Trophoblast cell (in vitro differentiated cells and primary cell): ENCODE measurements at regions not wholly inside any gene's neighbourhood (a gene's known extent, or its start where the extent isn't known, plus 50 kb on each side); places are given as distances from the start of the nearest gene placed in this dataset.

Experiments used
- DNase-seq, 2 donors: peaks; one replicate each; pipeline ENCODE4 v3.0.0-alpha.2; 2016
- H2AFZ ChIP-seq: 2 replicates; pipeline ENCODE4 v1.6.1; 2013; ENCODE audit warnings: low read length, moderate library complexity, mild to moderate bottlenecking; ENCODE audit not compliant: insufficient read depth, poor library complexity
- H2AK5ac ChIP-seq: 2 replicates; pipeline ENCODE4 v1.6.1; 2013; ENCODE audit warnings: mild to moderate bottlenecking, low read length
- H2BK120ac ChIP-seq: 2 replicates; pipeline ENCODE4 v1.6.1; 2013; ENCODE audit warnings: low read length, mild to moderate bottlenecking, moderate library complexity; ENCODE audit not compliant: insufficient read depth, poor library complexity
- H2BK12ac ChIP-seq: 2 replicates; pipeline ENCODE4 v1.6.1; 2013; ENCODE audit warnings: mild to moderate bottlenecking, low read length, moderate library complexity
- H2BK5ac ChIP-seq: 2 replicates; pipeline ENCODE4 v1.6.1; 2013; ENCODE audit warnings: low read length, low read depth, moderate library complexity, mild to moderate bottlenecking; ENCODE audit not compliant: poor library complexity
- H3K14ac ChIP-seq: 2 replicates; pipeline ENCODE4 v1.6.1; 2013; ENCODE audit warnings: mild to moderate bottlenecking, low read length
- H3K18ac ChIP-seq: 2 replicates; pipeline ENCODE4 v1.6.1; 2013; ENCODE audit warnings: mild to moderate bottlenecking, low read length
- H3K23ac ChIP-seq: 2 replicates; pipeline ENCODE4 v1.6.1; 2013; ENCODE audit warnings: low read length
- H3K27ac ChIP-seq: 2 replicates; pipeline ENCODE4 v1.5.1; 2013; ENCODE audit warnings: low read depth, mild to moderate bottlenecking, inconsistent platforms, low read length, moderate library complexity
- H3K27me3 ChIP-seq: 2 replicates; pipeline ENCODE4 v1.6.1; 2013; ENCODE audit warnings: inconsistent platforms, mild to moderate bottlenecking, low read length, moderate library complexity; ENCODE audit not compliant: insufficient read depth
- H3K36me3 ChIP-seq, 2 experiments: 1 replicate in 1 of 2; 2 replicates in 1 of 2; pipeline ENCODE4 v1.6.1; 2013; ENCODE audit warnings: low read length in 2 of 2, mild to moderate bottlenecking in 2 of 2, moderate library complexity in 1 of 2; ENCODE audit not compliant: insufficient read depth in 2 of 2, control insufficient read depth in 1 of 2
- H3K4ac ChIP-seq: 2 replicates; pipeline ENCODE4 v1.6.1; 2013; ENCODE audit warnings: low read depth, mild to moderate bottlenecking, low read length, moderate library complexity
- H3K4me1 ChIP-seq, 2 experiments: 1 replicate in 1 of 2; 2 replicates in 1 of 2; pipeline ENCODE4 v1.6.1; 2013; ENCODE audit warnings: low read length in 2 of 2, mild to moderate bottlenecking in 2 of 2, moderate library complexity in 1 of 2; ENCODE audit not compliant: insufficient read depth in 2 of 2, control insufficient read depth in 1 of 2
- H3K4me2 ChIP-seq: 2 replicates; pipeline ENCODE4 v1.6.1; 2013; ENCODE audit warnings: inconsistent platforms, mild to moderate bottlenecking, low read length, moderate library complexity
- H3K4me3 ChIP-seq: 2 replicates; pipeline ENCODE4 v1.5.1; 2013; ENCODE audit warnings: mild to moderate bottlenecking, low read depth, low read length, inconsistent platforms
- H3K79me1 ChIP-seq: one replicate; pipeline ENCODE4 v1.6.1; 2013; ENCODE audit warnings: low read length
- H3K79me2 ChIP-seq: 2 replicates; pipeline ENCODE4 v1.6.1; 2013; ENCODE audit warnings: low read length, mild to moderate bottlenecking; ENCODE audit not compliant: control insufficient read depth, insufficient read depth, poor library complexity
- H3K9ac ChIP-seq: 2 replicates; pipeline ENCODE4 v1.6.1; 2013; ENCODE audit warnings: mild to moderate bottlenecking, low read length
- H3K9me3 ChIP-seq: 2 replicates; pipeline ENCODE4 v1.6.1; 2013; ENCODE audit warnings: low read depth, mild to moderate bottlenecking, control low read depth, inconsistent platforms, low read length; ENCODE audit not compliant: insufficient read depth
- H4K12ac ChIP-seq: 2 replicates; pipeline ENCODE4 v1.6.1; 2013; ENCODE audit warnings: low read depth, mild to moderate bottlenecking, low read length, moderate library complexity
- H4K8ac ChIP-seq: 2 replicates; pipeline ENCODE4 v1.6.1; 2013; ENCODE audit warnings: low read depth, mild to moderate bottlenecking, low read length, moderate library complexity
- H4K91ac ChIP-seq: one replicate; pipeline ENCODE4 v1.6.1; 2013; ENCODE audit warnings: low read depth, mild to moderate bottlenecking, low read length, moderate library complexity
- WGBS: extraction: QIAGEN DNeasy Blood & Tissue Kit; methylation state at CpG from one replicate; pipeline ENCODE4 v1.1.7; 2013; ENCODE audit warnings: missing lambda C conversion rate; ENCODE audit not compliant: insufficient read length, insufficient coverage; ENCODE audit errors: extremely low coverage; 5-methylcytosine and 5-hydroxymethylcytosine counted together

DNA sequence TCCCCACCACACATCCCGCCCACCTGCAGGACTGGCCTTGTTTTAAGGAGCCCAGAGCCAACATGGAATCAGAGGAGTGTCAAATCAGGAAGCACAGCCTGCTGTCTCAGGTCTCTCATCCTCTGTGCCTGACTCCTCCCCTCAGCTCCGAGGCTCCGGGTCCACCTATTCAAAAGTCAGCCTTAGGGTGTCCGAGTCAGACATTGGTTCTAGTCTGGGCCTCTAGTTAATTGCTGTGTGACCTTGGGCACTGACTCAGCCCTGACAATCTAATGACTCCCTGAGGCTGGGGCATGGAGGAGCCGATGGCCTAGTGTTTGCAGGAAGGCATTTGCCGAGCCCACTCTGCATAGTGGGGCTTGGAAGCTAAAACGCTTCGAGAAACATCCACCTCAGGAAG is 223.1 kb upstream of the PPP2R2D start:
- H4K91ac ChIP-seq, result no peak overlapping the region
- no peak overlapping the region for H2BK120ac ChIP-seq
- H3K79me2 ChIP-seq, result no peaks in the 10 kb centered on the region
- H3K4me1 ChIP-seq, result peaks cover 0 to 4% of the 10 kb centered on the region in 2 experiments
- no peak overlapping the region for H3K4ac ChIP-seq
- no peak overlapping the region for H2BK5ac ChIP-seq
- no peak overlapping the region for H2AK5ac ChIP-seq
- H2BK12ac ChIP-seq, result no peak overlapping the region
- H3K27ac ChIP-seq, result no peak overlapping the region
- H4K12ac ChIP-seq, result no peak overlapping the region
- H3K18ac ChIP-seq, result no peak overlapping the region
- no peak overlapping the region for H3K4me2 ChIP-seq
- no peak for DNase-seq
- H2AFZ ChIP-seq, result no peak overlapping the region
- H3K23ac ChIP-seq, result no peak overlapping the region
- no peak overlapping the region for H3K4me3 ChIP-seq
- H3K79me1 ChIP-seq, result no peaks in the 10 kb centered on the region
- no peak overlapping the region for H3K14ac ChIP-seq
- H3K9me3 ChIP-seq, result peaks cover 10% of the 10 kb centered on the region
- no peaks in the 10 kb centered on the region for H3K36me3 ChIP-seq
- no peak overlapping the region for H4K8ac ChIP-seq
- H3K27me3 ChIP-seq, result no peaks in the 10 kb centered on the region
- no CpG with 5 or more reads among the region's 8 CpGs for WGBS
- no peak overlapping the region for H3K9ac ChIP-seq

DNA sequence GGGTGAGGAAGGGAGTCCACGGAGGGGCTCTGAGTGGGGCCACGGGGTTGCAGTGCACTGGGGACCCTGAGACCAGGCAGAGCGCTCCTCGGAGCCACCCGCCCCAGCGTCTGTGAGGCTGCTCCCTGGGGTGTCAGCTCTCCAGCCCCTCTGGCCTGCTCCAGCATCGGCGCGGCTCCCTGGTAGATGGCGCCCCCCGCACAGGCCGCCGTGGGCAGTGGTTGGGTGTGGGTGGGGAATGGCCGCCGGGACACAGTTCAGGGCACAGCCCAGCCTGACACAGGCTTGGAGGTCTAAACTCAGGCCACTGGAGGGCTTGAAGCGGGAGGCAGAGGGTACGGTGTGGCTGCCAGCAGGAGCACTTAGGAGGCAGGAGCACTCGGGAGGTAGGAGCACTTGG is 222.6 kb upstream of the PPP2R2D start:
- H2BK120ac ChIP-seq, result no peak overlapping the region
- H2BK5ac ChIP-seq, result no peak overlapping the region
- no peak overlapping the region for H3K4me2 ChIP-seq
- no peak overlapping the region for H4K12ac ChIP-seq
- H3K79me1 ChIP-seq, result no peaks in the 10 kb centered on the region
- no peak overlapping the region for H4K8ac ChIP-seq
- peaks cover 0 to 4% of the 10 kb centered on the region in 2 experiments for H3K4me1 ChIP-seq
- no peak overlapping the region for H3K23ac ChIP-seq
- H3K79me2 ChIP-seq, result no peaks in the 10 kb centered on the region
- H3K36me3 ChIP-seq, result no peaks in the 10 kb centered on the region
- no peak overlapping the region for H2AK5ac ChIP-seq
- no CpG with 5 or more reads among the region's 18 CpGs for WGBS
- no peak overlapping the region for H2BK12ac ChIP-seq
- no peak overlapping the region for H3K14ac ChIP-seq
- no peak overlapping the region for H3K18ac ChIP-seq
- H3K4ac ChIP-seq, result no peak overlapping the region
- no peak for DNase-seq
- no peak overlapping the region for H3K27ac ChIP-seq
- H3K27me3 ChIP-seq, result no peaks in the 10 kb centered on the region
- H4K91ac ChIP-seq, result no peak overlapping the region
- H3K9ac ChIP-seq, result no peak overlapping the region
- H3K9me3 ChIP-seq, result peaks cover 8% of the 10 kb centered on the region
- no peak overlapping the region for H2AFZ ChIP-seq
- H3K4me3 ChIP-seq, result no peak overlapping the region

DNA sequence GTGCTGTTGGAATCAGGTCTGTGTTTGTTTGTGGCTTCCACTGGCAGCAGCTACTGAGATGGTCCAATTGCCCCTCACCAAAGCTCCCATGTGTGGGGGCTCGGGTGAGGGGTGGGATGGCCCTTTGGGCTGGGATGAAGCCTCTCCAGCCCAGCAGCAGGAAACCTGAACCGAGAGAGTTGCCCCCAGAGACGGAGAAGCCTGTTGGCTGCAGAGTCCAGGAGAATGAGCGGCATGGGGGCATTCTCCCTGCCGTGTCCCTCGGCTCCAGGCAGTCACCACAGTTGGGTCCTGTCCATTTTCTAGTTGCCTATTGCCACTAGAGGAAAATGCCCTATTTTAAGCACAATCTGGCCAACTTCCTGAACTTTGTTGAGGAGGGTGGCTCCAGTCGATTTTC is 222.2 kb upstream of the PPP2R2D start:
- peaks cover 0 to 4% of the 10 kb centered on the region in 2 experiments for H3K4me1 ChIP-seq
- H3K4me2 ChIP-seq, result no peak overlapping the region
- H3K18ac ChIP-seq, result no peak overlapping the region
- H3K4ac ChIP-seq, result no peak overlapping the region
- no CpG with 5 or more reads among the region's 7 CpGs for WGBS
- no peak overlapping the region for H3K4me3 ChIP-seq
- no peak overlapping the region for H2BK5ac ChIP-seq
- H3K79me2 ChIP-seq, result no peaks in the 10 kb centered on the region
- H3K36me3 ChIP-seq, result no peaks in the 10 kb centered on the region
- H3K9ac ChIP-seq, result no peak overlapping the region
- H2BK12ac ChIP-seq, result no peak overlapping the region
- no peak overlapping the region for H4K8ac ChIP-seq
- no peak overlapping the region for H2BK120ac ChIP-seq
- no peak overlapping the region for H4K12ac ChIP-seq
- no peaks in the 10 kb centered on the region for H3K79me1 ChIP-seq
- H3K9me3 ChIP-seq, result peaks cover 5% of the 10 kb centered on the region
- no peak overlapping the region for H3K27ac ChIP-seq
- no peak overlapping the region for H3K23ac ChIP-seq
- H3K27me3 ChIP-seq, result no peaks in the 10 kb centered on the region
- DNase-seq, result no peak
- H4K91ac ChIP-seq, result no peak overlapping the region
- H2AK5ac ChIP-seq, result no peak overlapping the region
- no peak overlapping the region for H2AFZ ChIP-seq
- no peak overlapping the region for H3K14ac ChIP-seq

DNA sequence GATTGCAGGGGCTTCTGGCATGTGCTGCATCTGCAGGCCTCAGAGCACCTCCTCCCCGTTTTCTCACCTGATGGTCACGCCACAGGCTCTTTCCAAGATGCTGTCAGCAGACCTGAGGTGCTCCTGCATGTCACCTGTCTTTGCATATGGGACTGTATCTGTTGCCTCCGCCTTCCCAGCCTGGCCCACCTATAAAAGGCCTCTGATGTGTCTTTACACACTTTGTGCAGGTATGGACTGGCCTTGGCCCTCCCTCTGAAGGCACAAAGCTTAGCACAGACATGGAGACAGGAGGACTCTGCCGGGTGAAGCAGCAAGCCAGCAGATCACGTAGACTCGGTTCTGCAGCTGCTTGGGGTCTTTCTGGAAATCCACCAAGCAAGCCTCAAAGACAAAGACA is 220.9 kb upstream of the PPP2R2D start:
- Histone ChIP-seq H3K36me3 (no peaks in the 10 kb centered on the region), H3K18ac (no peak overlapping the region), H3K14ac (no peak overlapping the region), H3K79me2 (no peaks in the 10 kb centered on the region), H2BK12ac (no peak overlapping the region), H3K79me1 (no peaks in the 10 kb centered on the region), H2BK120ac (no peak overlapping the region), H2BK5ac (no peak overlapping the region), H3K27ac (no peak overlapping the region), H3K27me3 (no peaks in the 10 kb centered on the region), H4K8ac (no peak overlapping the region), H2AK5ac (no peak overlapping the region), H4K91ac (no peak overlapping the region), H2AFZ (no peak overlapping the region), H4K12ac (no peak overlapping the region), H3K23ac (no peak overlapping the region), H3K4me3 (no peak overlapping the region), H3K9me3 (peaks cover 1% of the 10 kb centered on the region), H3K9ac (no peak overlapping the region), H3K4me2 (no peak overlapping the region), H3K4me1 (peaks cover 0 to 4% of the 10 kb centered on the region in 2 experiments), H3K4ac (no peak overlapping the region)
- WGBS, result no CpG with 5 or more reads among the region's 6 CpGs
- no peak for DNase-seq
